ENCODE measurements at regions not wholly inside any gene's neighbourhood (a gene's known extent, or its start where the extent isn't known, plus 50 kb on each side); places are given as distances from the start of the nearest gene placed in this dataset.

DNA sequence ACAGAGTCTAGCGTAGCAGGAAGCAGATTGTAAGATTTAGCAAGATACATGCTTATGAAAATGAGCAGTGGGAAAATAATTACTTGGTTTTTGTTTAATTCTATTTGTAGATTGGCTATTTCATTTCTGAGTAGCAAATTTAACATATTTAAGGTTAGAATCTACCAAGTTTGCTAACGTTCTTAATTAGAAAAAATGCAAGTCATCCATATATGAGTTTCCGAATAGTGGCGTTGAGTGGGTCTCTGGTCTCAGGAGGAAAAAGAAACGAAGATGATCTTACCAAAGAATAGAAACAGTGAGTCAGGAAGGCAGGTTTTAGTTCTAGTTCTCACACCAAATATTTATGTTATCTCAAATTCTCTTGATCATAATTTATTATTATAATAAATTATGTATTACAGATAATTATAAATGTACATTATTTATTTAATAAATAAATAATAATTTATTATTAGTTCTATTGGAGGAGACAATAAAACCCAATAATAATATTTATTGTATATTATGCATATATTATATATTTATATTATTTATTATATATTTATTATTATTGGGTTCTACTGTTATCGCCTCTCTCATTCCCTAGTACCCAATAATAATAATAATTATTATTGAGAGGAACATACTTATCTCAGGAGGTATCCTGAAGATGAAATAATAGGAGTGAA, 194.3 kb upstream of the PITRM1 start:
- ATAC-seq = no peak
- TF ChIP-seq PPARA (CRISPR knock-in tag; IDR thresholded peaks at IDR 0.05; ENCODE audit: borderline replicate concordance) = no peak
- no peak for TF ChIP-seq CSDC2 (CRISPR knock-in tag; IDR thresholded peaks at IDR 0.05)
- TF ChIP-seq GLIS3 (CRISPR knock-in tag; IDR thresholded peaks at IDR 0.05) = no peak
- TF ChIP-seq BACH2 (CRISPR knock-in tag; IDR thresholded peaks at IDR 0.05; ENCODE audit: borderline replicate concordance) = no peak
- TF ChIP-seq ZNF8 (CRISPR knock-in tag; IDR thresholded peaks at IDR 0.05) = no peak
- TF ChIP-seq ARNTL (CRISPR knock-in tag; IDR thresholded peaks at IDR 0.05; ENCODE audit: borderline replicate concordance, low read depth) = no peak
- TF ChIP-seq ZNF565 (CRISPR knock-in tag; conservative IDR thresholded peaks at IDR 0.05; ENCODE audit: low read depth) = no peak
- no peak for TF ChIP-seq ZC3H10 (CRISPR knock-in tag; IDR thresholded peaks at IDR 0.05)
- TF ChIP-seq, protein P1, sequence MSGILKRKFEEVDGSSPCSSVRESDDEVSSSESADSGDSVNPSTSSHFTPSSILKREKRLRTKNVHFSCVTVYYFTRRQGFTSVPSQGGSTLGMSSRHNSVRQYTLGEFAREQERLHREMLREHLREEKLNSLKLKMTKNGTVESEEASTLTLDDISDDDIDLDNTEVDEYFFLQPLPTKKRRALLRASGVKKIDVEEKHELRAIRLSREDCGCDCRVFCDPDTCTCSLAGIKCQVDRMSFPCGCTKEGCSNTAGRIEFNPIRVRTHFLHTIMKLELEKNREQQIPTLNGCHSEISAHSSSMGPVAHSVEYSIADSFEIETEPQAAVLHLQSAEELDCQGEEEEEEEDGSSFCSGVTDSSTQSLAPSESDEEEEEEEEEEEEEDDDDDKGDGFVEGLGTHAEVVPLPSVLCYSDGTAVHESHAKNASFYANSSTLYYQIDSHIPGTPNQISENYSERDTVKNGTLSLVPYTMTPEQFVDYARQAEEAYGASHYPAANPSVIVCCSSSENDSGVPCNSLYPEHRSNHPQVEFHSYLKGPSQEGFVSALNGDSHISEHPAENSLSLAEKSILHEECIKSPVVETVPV (CRISPR knock-in tag; IDR thresholded peaks at IDR 0.05) = no peak
- no peak for TF ChIP-seq ZFP30 (CRISPR knock-in tag; IDR thresholded peaks at IDR 0.05)
- TF ChIP-seq ZNF70 (CRISPR knock-in tag; IDR thresholded peaks at IDR 0.05) = no peak
- no peak for TF ChIP-seq TOX (CRISPR knock-in tag; IDR thresholded peaks at IDR 0.05; ENCODE audit: borderline replicate concordance)
- no peak for TF ChIP-seq OSR1 (CRISPR knock-in tag; IDR thresholded peaks at IDR 0.05)
- no peak for TF ChIP-seq ESRRG (CRISPR knock-in tag; IDR thresholded peaks at IDR 0.05)
- TF ChIP-seq, protein P2, sequence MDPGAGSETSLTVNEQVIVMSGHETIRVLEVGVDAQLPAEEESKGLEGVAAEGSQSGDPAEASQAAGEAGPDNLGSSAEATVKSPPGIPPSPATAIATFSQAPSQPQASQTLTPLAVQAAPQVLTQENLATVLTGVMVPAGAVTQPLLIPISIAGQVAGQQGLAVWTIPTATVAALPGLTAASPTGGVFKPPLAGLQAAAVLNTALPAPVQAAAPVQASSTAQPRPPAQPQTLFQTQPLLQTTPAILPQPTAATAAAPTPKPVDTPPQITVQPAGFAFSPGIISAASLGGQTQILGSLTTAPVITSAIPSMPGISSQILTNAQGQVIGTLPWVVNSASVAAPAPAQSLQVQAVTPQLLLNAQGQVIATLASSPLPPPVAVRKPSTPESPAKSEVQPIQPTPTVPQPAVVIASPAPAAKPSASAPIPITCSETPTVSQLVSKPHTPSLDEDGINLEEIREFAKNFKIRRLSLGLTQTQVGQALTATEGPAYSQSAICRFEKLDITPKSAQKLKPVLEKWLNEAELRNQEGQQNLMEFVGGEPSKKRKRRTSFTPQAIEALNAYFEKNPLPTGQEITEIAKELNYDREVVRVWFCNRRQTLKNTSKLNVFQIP (CRISPR knock-in tag; IDR thresholded peaks at IDR 0.05; ENCODE audit: borderline replicate concordance, low read depth) = no peak
- TF ChIP-seq, protein P3, sequence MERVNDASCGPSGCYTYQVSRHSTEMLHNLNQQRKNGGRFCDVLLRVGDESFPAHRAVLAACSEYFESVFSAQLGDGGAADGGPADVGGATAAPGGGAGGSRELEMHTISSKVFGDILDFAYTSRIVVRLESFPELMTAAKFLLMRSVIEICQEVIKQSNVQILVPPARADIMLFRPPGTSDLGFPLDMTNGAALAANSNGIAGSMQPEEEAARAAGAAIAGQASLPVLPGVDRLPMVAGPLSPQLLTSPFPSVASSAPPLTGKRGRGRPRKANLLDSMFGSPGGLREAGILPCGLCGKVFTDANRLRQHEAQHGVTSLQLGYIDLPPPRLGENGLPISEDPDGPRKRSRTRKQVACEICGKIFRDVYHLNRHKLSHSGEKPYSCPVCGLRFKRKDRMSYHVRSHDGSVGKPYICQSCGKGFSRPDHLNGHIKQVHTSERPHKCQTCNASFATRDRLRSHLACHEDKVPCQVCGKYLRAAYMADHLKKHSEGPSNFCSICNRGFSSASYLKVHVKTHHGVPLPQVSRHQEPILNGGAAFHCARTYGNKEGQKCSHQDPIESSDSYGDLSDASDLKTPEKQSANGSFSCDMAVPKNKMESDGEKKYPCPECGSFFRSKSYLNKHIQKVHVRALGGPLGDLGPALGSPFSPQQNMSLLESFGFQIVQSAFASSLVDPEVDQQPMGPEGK (CRISPR knock-in tag; IDR thresholded peaks at IDR 0.05; ENCODE audit: borderline replicate concordance) = no peak
- TF ChIP-seq ZFP3 (CRISPR knock-in tag; IDR thresholded peaks at IDR 0.05) = no peak

DNA sequence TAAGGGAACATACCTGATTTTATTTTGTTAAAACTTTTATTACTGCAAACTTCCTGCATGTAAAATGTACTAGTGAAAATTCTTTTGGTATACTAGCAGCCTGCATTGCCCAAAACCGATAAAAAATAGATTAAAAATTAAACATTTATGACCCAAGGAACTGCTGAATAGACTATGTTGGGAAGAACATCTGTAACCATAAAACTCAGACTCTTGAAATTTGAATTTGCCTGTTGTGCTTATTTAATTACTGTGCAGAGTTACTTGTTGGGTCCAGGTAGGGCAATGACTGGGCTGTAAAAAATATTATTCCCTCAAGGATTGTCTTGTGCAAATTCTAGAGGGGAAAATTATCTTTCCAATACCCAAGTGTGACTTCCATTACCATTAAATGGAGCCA, 193.5 kb upstream of the PITRM1 start:
- ATAC-seq = no peak
- TF ChIP-seq, protein P2 (CRISPR knock-in tag; IDR thresholded peaks at IDR 0.05; ENCODE audit: borderline replicate concordance, low read depth) = no peak
- TF ChIP-seq ZNF565 (CRISPR knock-in tag; conservative IDR thresholded peaks at IDR 0.05; ENCODE audit: low read depth) = no peak
- no peak for TF ChIP-seq RARB (CRISPR knock-in tag; IDR thresholded peaks at IDR 0.05)
- no peak for TF ChIP-seq ZFP3 (CRISPR knock-in tag; IDR thresholded peaks at IDR 0.05)
- no peak for TF ChIP-seq ARNTL (CRISPR knock-in tag; IDR thresholded peaks at IDR 0.05; ENCODE audit: borderline replicate concordance, low read depth)
- TF ChIP-seq, protein P4, sequence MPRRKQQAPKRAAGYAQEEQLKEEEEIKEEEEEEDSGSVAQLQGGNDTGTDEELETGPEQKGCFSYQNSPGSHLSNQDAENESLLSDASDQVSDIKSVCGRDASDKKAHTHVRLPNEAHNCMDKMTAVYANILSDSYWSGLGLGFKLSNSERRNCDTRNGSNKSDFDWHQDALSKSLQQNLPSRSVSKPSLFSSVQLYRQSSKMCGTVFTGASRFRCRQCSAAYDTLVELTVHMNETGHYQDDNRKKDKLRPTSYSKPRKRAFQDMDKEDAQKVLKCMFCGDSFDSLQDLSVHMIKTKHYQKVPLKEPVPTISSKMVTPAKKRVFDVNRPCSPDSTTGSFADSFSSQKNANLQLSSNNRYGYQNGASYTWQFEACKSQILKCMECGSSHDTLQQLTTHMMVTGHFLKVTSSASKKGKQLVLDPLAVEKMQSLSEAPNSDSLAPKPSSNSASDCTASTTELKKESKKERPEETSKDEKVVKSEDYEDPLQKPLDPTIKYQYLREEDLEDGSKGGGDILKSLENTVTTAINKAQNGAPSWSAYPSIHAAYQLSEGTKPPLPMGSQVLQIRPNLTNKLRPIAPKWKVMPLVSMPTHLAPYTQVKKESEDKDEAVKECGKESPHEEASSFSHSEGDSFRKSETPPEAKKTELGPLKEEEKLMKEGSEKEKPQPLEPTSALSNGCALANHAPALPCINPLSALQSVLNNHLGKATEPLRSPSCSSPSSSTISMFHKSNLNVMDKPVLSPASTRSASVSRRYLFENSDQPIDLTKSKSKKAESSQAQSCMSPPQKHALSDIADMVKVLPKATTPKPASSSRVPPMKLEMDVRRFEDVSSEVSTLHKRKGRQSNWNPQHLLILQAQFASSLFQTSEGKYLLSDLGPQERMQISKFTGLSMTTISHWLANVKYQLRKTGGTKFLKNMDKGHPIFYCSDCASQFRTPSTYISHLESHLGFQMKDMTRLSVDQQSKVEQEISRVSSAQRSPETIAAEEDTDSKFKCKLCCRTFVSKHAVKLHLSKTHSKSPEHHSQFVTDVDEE (CRISPR knock-in tag; IDR thresholded peaks at IDR 0.05) = no peak
- no peak for TF ChIP-seq OSR1 (CRISPR knock-in tag; IDR thresholded peaks at IDR 0.05)
- no peak for TF ChIP-seq ZC3H10 (CRISPR knock-in tag; IDR thresholded peaks at IDR 0.05)
- no peak for TF ChIP-seq ZNF8 (CRISPR knock-in tag; IDR thresholded peaks at IDR 0.05)
- TF ChIP-seq, protein P1 (CRISPR knock-in tag; IDR thresholded peaks at IDR 0.05) = no peak
- no peak for TF ChIP-seq ISL1 (CRISPR knock-in tag; IDR thresholded peaks at IDR 0.05)
- TF ChIP-seq PPARA (CRISPR knock-in tag; IDR thresholded peaks at IDR 0.05; ENCODE audit: borderline replicate concordance) = no peak
- TF ChIP-seq BACH2 (CRISPR knock-in tag; IDR thresholded peaks at IDR 0.05; ENCODE audit: borderline replicate concordance) = no peak
- no peak for TF ChIP-seq ZFP30 (CRISPR knock-in tag; IDR thresholded peaks at IDR 0.05)
- TF ChIP-seq ZNF70 (CRISPR knock-in tag; IDR thresholded peaks at IDR 0.05) = no peak
- no peak for TF ChIP-seq TOX (CRISPR knock-in tag; IDR thresholded peaks at IDR 0.05; ENCODE audit: borderline replicate concordance)
